ENCODE measurements at regions not wholly inside any gene's neighbourhood (a gene's known extent, or its start where the extent isn't known, plus 50 kb on each side); places are given as distances from the start of the nearest gene placed in this dataset.
"Not testable (repeated sequence)": the region's sequence is repeated elsewhere in the genome, so short reads cannot be mapped to it uniquely, and the experiment has no call there.

- DNase-seq (ENCODE audit: low read depth in 1 of 2, low spot score in 1 of 2) = peak in 1 of 2 experiments; percentile 16
- H3K27ac ChIP-seq (replicated peaks) = no peak overlapping the region
- TF ChIP-seq CTCF (IDR thresholded peaks at IDR 0.05; ENCODE audit: insufficient read depth, low read length) (no peak), SPI1 (IDR thresholded peaks at IDR 0.05; ENCODE audit: borderline replicate concordance, low read depth) (no peak), REST (IDR thresholded peaks at IDR 0.05; ENCODE audit: insufficient replicate concordance, low read depth) (no peak), POLR2AphosphoS5 (IDR thresholded peaks at IDR 0.05; ENCODE audit: low read depth) (no peak), GABPA (IDR thresholded peaks at IDR 0.05; ENCODE audit: low read depth) (no peak)
Measured at GRCh38 chr6:93177438-93177837, 241.9 kb downstream of the EPHA7 start.

GRCh38 chr6:93176070-93176469 is 243.3 kb downstream of the EPHA7 start:
- Histone ChIP-seq H3K27me3 (ENCODE audit: insufficient read depth, poor library complexity, severe bottlenecking) (no peaks in the 10 kb centered on the region), H3K4me3 (replicated peaks; ENCODE audit: insufficient read depth, low read length) (no peak overlapping the region), H3K27ac (replicated peaks) (no peak overlapping the region)
- no peak for DNase-seq (ENCODE audit: low read depth in 1 of 2, low spot score in 1 of 2)
- TF ChIP-seq GABPA (IDR thresholded peaks at IDR 0.05; ENCODE audit: low read depth) (no peak), SPI1 (IDR thresholded peaks at IDR 0.05; ENCODE audit: borderline replicate concordance, low read depth) (no peak), POLR2AphosphoS5 (IDR thresholded peaks at IDR 0.05; ENCODE audit: low read depth) (no peak), REST (IDR thresholded peaks at IDR 0.05; ENCODE audit: insufficient replicate concordance, low read depth) (no peak), CTCF (IDR thresholded peaks at IDR 0.05; ENCODE audit: insufficient read depth, low read length) (no peak)

More at GRCh38 chr6:93177438-93177837, 241.9 kb downstream of the EPHA7 start:
- Histone ChIP-seq H3K27me3 (ENCODE audit: insufficient read depth, poor library complexity, severe bottlenecking) (no peaks in the 10 kb centered on the region), H3K4me3 (replicated peaks; ENCODE audit: insufficient read depth, low read length) (no peak overlapping the region)

DNA sequence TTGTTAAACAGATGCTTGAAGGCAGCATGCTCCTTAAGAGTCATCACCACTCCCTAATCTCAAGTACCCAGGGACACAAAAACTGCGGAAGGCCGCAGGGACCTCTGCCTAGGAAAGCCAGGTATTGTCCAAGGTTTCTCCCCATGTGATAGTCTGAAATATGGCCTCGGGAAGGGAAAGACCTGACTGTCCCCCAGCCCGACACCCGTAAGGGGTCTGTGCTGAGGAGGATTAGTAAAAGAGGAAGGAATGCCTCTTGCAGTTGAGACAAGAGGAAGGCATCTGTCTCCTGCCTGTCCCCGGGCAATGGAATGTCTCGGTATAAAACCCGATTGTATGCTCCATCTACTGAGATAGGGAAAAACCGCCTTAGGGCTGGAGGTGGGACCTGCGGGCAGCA is 245.8 kb downstream of the EPHA7 start:
- H3K4me3 ChIP-seq (replicated peaks; ENCODE audit: insufficient read depth, low read length); DNase-seq (ENCODE audit: low read depth in 1 of 2, low spot score in 1 of 2); H3K27me3 ChIP-seq (ENCODE audit: insufficient read depth, poor library complexity, severe bottlenecking); H3K27ac ChIP-seq (replicated peaks): not testable (repeated sequence)

- no peak for DNase-seq (ENCODE audit: low read depth in 1 of 2, low spot score in 1 of 2)
- no peak overlapping the region for H3K4me3 ChIP-seq (replicated peaks; ENCODE audit: insufficient read depth, low read length)
- H3K27me3 ChIP-seq (ENCODE audit: insufficient read depth, poor library complexity, severe bottlenecking) = no peaks in the 10 kb centered on the region
- TF ChIP-seq SPI1 (IDR thresholded peaks at IDR 0.05; ENCODE audit: borderline replicate concordance, low read depth) (no peak), CTCF (IDR thresholded peaks at IDR 0.05; ENCODE audit: insufficient read depth, low read length) (no peak), REST (IDR thresholded peaks at IDR 0.05; ENCODE audit: insufficient replicate concordance, low read depth) (no peak), POLR2AphosphoS5 (IDR thresholded peaks at IDR 0.05; ENCODE audit: low read depth) (no peak), GABPA (IDR thresholded peaks at IDR 0.05; ENCODE audit: low read depth) (no peak)
- H3K27ac ChIP-seq (replicated peaks) = no peak overlapping the region
Measured at GRCh38 chr6:93165850-93166430, 253.4 kb downstream of the EPHA7 start.
